MCF 10A (cell line): ENCODE measurements at regions not wholly inside any gene's neighbourhood (a gene's known extent, or its start where the extent isn't known, plus 50 kb on each side); places are given as distances from the start of the nearest gene placed in this dataset.
A peak's percentile ranks its signal among the peaks of the same experiment; 100 is the strongest.

Experiments used
- BruUV-seq: library from RNA; stranded (reverse); fragments of 400-500 nt; replicated peaks from 2 replicates; lab custom pipeline; 2021; lab: Mats Ljungman, UMichigan
- CTCF ChIA-PET: fragments of 300-600 bp; sonication (Branson Sonifier 250); formaldehyde crosslinking; extraction: SDS; loops from one replicate; lab custom pipeline; 2021; ENCODE audit warnings: antibody characterized with exemption, inconsistent platforms; lab: Yijun Ruan, JAX
- POLR2A ChIA-PET: fragments of 300-600, 350-650 bp; sonication (Branson Sonifier 250); formaldehyde crosslinking; extraction: SDS; loops from one replicate; lab custom pipeline; 2020; ENCODE audit warnings: antibody characterized with exemption, inconsistent platforms; lab: Yijun Ruan, JAX
- DNase-seq: peaks from one replicate; pipeline ENCODE4 v3.0.0-alpha.2; 2018; ENCODE audit not compliant: unreplicated experiment
- H3K27ac Mint-ChIP-seq: one replicate; pipeline ENCODE4 v1.8.0; 2022; ENCODE audit warnings: mild to moderate bottlenecking, low read depth, mixed read lengths; ENCODE audit not compliant: unreplicated experiment
- H3K27me3 Mint-ChIP-seq: one replicate; pipeline ENCODE4 v1.8.0; 2022; ENCODE audit warnings: mixed read lengths; ENCODE audit not compliant: insufficient read depth, unreplicated experiment
- H3K36me3 Mint-ChIP-seq: one replicate; pipeline ENCODE4 v1.8.0; 2022; ENCODE audit warnings: mild to moderate bottlenecking, moderate library complexity, mixed read lengths; ENCODE audit not compliant: insufficient read depth, unreplicated experiment
- H3K4me1 Mint-ChIP-seq: one replicate; pipeline ENCODE4 v1.8.0; 2022; ENCODE audit warnings: mixed read lengths; ENCODE audit not compliant: insufficient read depth, unreplicated experiment
- H3K4me3 Mint-ChIP-seq: one replicate; pipeline ENCODE4 v1.8.0; 2022; ENCODE audit warnings: mild to moderate bottlenecking, moderate library complexity, mixed read lengths; ENCODE audit not compliant: unreplicated experiment
- H3K9me3 Mint-ChIP-seq: one replicate; pipeline ENCODE4 v1.8.0; 2022; ENCODE audit warnings: mixed read lengths; ENCODE audit not compliant: unreplicated experiment
- intact Hi-C: fragments of 100-400 bp; cut with micrococcal nuclease; formaldehyde crosslinking; loops from 2 replicates; pipeline ENCODE4 v1.14.1; 2022
- TF ChIP-seq, protein P1 (sequence below): fragments of 200-600 bp; IDR thresholded peaks from one replicate; pipeline ENCODE4 v1.8.0; 2022; ENCODE audit warnings: antibody characterized with exemption, mild to moderate bottlenecking; ENCODE audit not compliant: unreplicated experiment

DNA sequence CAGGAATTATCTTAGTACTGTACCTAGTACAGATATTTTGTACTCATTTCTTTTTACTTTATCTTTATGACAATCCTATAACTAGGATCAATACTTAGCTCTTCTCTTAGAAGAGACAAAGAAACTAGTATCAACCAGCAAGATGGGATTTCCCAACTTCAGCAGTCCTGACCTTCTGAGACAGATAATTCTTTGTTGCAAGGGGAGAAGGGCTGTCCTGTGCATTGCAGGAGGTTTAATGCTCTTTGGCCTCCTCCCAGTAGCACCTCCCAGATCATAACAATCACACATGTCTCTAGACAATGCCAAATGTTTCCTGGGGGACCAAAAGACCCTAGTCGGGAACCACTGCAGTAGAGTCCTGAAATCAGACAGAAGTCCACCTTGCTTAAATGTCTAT lies 424.3 kb upstream of the DMAC1 start:
- Mint-ChIP-seq H3K4me3 (no peak overlapping the region), H3K36me3 (no peaks in the 10 kb centered on the region), H3K4me1 (no peaks in the 10 kb centered on the region), H3K27me3 (no peaks in the 10 kb centered on the region), H3K27ac (no peak overlapping the region), H3K9me3 (peaks cover 30% of the 10 kb centered on the region)
- ChIA-PET POLR2A (interaction anchor here (0.7 kb wide), 1 partner anchor 17 kb away, joined by 3 read pairs; no protein-coding TSS in a partner anchor), CTCF (interaction anchor here (0.8 kb wide), 1 partner anchor 15 kb away, joined by 3 read pairs; no protein-coding TSS in a partner anchor)
- no TSS peak for BruUV-seq
- no peak for DNase-seq
- TF ChIP-seq, protein P1, sequence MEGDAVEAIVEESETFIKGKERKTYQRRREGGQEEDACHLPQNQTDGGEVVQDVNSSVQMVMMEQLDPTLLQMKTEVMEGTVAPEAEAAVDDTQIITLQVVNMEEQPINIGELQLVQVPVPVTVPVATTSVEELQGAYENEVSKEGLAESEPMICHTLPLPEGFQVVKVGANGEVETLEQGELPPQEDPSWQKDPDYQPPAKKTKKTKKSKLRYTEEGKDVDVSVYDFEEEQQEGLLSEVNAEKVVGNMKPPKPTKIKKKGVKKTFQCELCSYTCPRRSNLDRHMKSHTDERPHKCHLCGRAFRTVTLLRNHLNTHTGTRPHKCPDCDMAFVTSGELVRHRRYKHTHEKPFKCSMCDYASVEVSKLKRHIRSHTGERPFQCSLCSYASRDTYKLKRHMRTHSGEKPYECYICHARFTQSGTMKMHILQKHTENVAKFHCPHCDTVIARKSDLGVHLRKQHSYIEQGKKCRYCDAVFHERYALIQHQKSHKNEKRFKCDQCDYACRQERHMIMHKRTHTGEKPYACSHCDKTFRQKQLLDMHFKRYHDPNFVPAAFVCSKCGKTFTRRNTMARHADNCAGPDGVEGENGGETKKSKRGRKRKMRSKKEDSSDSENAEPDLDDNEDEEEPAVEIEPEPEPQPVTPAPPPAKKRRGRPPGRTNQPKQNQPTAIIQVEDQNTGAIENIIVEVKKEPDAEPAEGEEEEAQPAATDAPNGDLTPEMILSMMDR, result no peak
- intact Hi-C loops, result no loop called here

DNA sequence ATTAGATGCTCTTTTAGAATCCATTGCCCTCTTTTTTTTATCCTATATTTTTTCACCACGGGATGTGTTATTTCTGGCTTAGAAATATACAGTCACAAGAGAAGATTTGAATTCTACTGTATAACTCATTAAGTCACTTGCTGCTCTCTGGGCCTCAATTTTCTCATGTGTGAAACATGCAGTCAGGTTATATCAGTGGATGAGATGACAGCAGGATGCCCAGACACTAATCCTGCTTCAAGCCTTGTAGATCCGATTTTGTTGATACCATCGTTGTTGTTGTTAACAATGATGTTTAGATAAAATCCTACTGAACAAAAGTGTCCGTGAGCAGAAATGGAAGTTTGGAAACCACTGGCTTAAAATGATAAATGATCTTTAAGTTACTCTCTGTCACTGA lies 421.9 kb upstream of the DMAC1 start:
- no peak overlapping the region for H3K27ac Mint-ChIP-seq
- CTCF ChIA-PET, result no interaction called here
- intact Hi-C loops, result no loop called here
- no peaks in the 10 kb centered on the region for H3K4me1 Mint-ChIP-seq
- TF ChIP-seq, protein P1, result no peak
- H3K9me3 Mint-ChIP-seq, result peaks cover 22% of the 10 kb centered on the region
- H3K4me3 Mint-ChIP-seq, result no peak overlapping the region
- H3K36me3 Mint-ChIP-seq, result no peaks in the 10 kb centered on the region
- no TSS peak for BruUV-seq
- no peak for DNase-seq
- POLR2A ChIA-PET, result interaction anchor here (1.0 kb wide), 1 partner anchor 15 kb away, joined by 3 read pairs; no protein-coding TSS in a partner anchor
- H3K27me3 Mint-ChIP-seq, result no peaks in the 10 kb centered on the region

DNA sequence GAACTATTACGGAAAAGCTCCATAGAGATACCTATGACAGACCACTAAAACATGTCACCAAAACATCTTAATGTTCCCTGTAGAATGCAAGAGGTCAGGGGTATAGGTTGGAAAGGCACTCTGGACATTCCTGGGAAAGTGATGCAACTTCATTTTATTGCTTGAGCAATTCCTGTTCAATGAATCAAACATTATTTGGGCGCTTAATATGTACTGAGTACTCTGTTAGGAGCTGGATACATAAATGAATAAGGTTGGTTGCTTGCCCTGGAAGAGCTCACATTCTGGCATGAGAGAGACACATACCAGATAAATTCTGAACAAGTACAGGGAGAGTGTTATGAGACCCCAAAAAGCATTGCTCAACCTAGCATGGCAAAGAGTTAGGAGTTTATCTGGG lies 408.9 kb upstream of the DMAC1 start:
- Mint-ChIP-seq H3K4me1 (no peaks in the 10 kb centered on the region), H3K27me3 (no peaks in the 10 kb centered on the region), H3K9me3 (peaks cover 12% of the 10 kb centered on the region), H3K36me3 (no peaks in the 10 kb centered on the region), H3K27ac (no peak overlapping the region), H3K4me3 (no peak overlapping the region)
- intact Hi-C loops, result no loop called here
- ChIA-PET CTCF (interaction anchor here (0.8 kb wide), 1 partner anchor 15 kb away, joined by 3 read pairs; no protein-coding TSS in a partner anchor), POLR2A (interaction anchor here (0.7 kb wide), 1 partner anchor 335 kb away, joined by 3 read pairs; no protein-coding TSS in a partner anchor)
- TF ChIP-seq, protein P1, result no peak
- BruUV-seq, result no TSS peak
- DNase-seq, result peak; percentile 0

DNA sequence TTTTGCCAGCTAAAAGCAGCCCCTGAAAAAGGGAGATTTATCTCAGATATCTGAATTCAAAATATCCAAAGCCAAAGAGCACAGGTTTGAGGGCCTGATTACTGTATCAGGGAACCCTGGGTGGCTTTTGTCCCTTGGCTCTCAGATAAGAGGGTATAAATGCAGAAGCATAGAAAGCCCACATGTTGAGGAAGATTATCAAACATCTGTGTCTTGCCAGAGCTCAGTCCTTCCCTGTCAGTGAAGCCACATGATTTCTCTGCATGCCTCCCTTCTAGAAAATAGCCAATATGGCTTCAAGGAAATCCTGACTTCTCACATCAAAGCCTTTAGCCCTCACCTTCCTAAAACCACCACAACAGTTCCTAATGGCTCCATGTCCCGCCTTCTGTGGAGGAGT lies 408.0 kb upstream of the DMAC1 start:
- TF ChIP-seq, protein P1, result no peak
- BruUV-seq, result no TSS peak

More for the DNA sequence above, 408.0 kb upstream of the DMAC1 start:
- H3K27me3 Mint-ChIP-seq, result no peaks in the 10 kb centered on the region
- peaks cover 14% of the 10 kb centered on the region for H3K9me3 Mint-ChIP-seq
- no peak for DNase-seq
- ChIA-PET CTCF (interaction anchor here (1.0 kb wide), 1 partner anchor 18 kb away, joined by 3 read pairs; no protein-coding TSS in a partner anchor), POLR2A (interaction anchor here (0.6 kb wide), 1 partner anchor 16 kb away, joined by 3 read pairs; no protein-coding TSS in a partner anchor)
- no peaks in the 10 kb centered on the region for H3K4me1 Mint-ChIP-seq
- no peak overlapping the region for H3K27ac Mint-ChIP-seq
- intact Hi-C loops, result no loop called here
- no peak overlapping the region for H3K4me3 Mint-ChIP-seq
- no peaks in the 10 kb centered on the region for H3K36me3 Mint-ChIP-seq
